OCI-LY3 (cell line): ENCODE measurements at regions not wholly inside any gene's neighbourhood (a gene's known extent, or its start where the extent isn't known, plus 50 kb on each side); places are given as distances from the start of the nearest gene placed in this dataset.

ENCODE experiments used
- H2AFZ ChIP-seq: fragments of 200-600, 300-600 bp; shearing (Covaris generic); 2 replicates; pipeline ENCODE4 v1.6.0; 2014; ENCODE audit warnings: antibody characterized with exemption, low read depth, low read length
- H3K27ac ChIP-seq: fragments of 200-600, 300-600 bp; sonication (generic); 2 replicates; pipeline ENCODE4 v1.5.1; 2014; ENCODE audit warnings: mild to moderate bottlenecking, low read length, moderate library complexity, mixed read lengths
- H3K27me3 ChIP-seq: fragments of 200-600, 300-600 bp; sonication (generic); 2 replicates; pipeline ENCODE4 v1.6.1; 2014; ENCODE audit warnings: low read depth, low read length, mixed read lengths
- H3K36me3 ChIP-seq: fragments of 200-600, 300-600 bp; sonication (generic); replicated peaks from 2 replicates; pipeline ENCODE3; 2014; ENCODE audit warnings: low read depth, low read length, mixed read lengths
- H3K4me1 ChIP-seq: fragments of 300-600, 200-600 bp; sonication (generic); 2 replicates; pipeline ENCODE4 v1.6.1; 2014; ENCODE audit warnings: low read length, mixed read lengths
- H3K4me2 ChIP-seq: fragments of 200-600, 300-600 bp; sonication (generic); 2 replicates; pipeline ENCODE4 v1.6.1; 2014; ENCODE audit warnings: low read length, mixed read lengths
- H3K4me3 ChIP-seq: fragments of 300-600, 200-600 bp; sonication (generic); 2 replicates; pipeline ENCODE4 v1.5.1; 2014; ENCODE audit warnings: antibody characterized with exemption, mild to moderate bottlenecking, low read length, moderate library complexity
- H3K79me2 ChIP-seq: fragments of 300-600, 200-600 bp; shearing (Covaris generic); 2 replicates; pipeline ENCODE4 v1.6.1; 2014; ENCODE audit warnings: mild to moderate bottlenecking, low read length, mixed read lengths
- H3K9ac ChIP-seq: fragments of 300-600, 200-600 bp; shearing (Covaris generic); 2 replicates; pipeline ENCODE4 v1.6.0; 2014; ENCODE audit warnings: mild to moderate bottlenecking, low read length, moderate library complexity
- H3K9me3 ChIP-seq: fragments of 200-600, 300-600 bp; shearing (Covaris generic); 2 replicates; pipeline ENCODE4 v1.6.1; 2014; ENCODE audit warnings: low read length, mixed read lengths; ENCODE audit not compliant: insufficient read depth
- H4K20me1 ChIP-seq: fragments of 200-600, 300-600 bp; sonication (generic); 2 replicates; pipeline ENCODE4 v1.6.1; 2016; ENCODE audit warnings: low read length, mixed read lengths; ENCODE audit not compliant: insufficient read depth
- EZH2phosphoT487 ChIP-seq: fragments of 200-600 bp; shearing (Covaris generic); IDR thresholded peaks from 2 replicates; pipeline ENCODE4 v1.6.1; 2018; ENCODE audit warnings: antibody characterized with exemption, mixed run types, low read depth
- TF ChIP-seq, protein P1 (sequence below): fragments of 200-600, 300-600 bp; sonication (generic); IDR thresholded peaks from 2 replicates; pipeline ENCODE4 v1.5.1; 2014; ENCODE audit warnings: antibody characterized with exemption, low read length, low read depth

DNA sequence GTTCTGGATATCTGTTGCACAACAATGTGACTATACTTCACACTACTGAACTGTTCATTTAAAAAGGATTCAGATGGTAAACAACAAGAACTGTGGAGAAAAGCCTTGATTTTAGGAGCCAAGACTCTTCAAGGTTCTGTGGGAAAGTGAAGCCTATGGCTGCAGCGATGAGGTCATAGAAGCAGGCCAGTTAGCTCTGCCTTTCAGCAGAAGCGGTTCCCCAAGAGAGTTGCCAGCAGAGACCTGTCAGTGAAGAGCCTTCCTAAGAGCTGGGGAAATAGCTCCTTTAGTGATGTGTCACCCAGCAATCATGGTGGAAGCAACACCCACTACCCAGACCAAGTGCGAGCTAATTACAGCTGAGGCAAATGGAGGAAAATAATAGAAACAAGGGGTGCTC, 346.5 kb upstream of the ETAA1 start:
- TF ChIP-seq EZH2phosphoT487 = no peak
- TF ChIP-seq, protein P1, sequence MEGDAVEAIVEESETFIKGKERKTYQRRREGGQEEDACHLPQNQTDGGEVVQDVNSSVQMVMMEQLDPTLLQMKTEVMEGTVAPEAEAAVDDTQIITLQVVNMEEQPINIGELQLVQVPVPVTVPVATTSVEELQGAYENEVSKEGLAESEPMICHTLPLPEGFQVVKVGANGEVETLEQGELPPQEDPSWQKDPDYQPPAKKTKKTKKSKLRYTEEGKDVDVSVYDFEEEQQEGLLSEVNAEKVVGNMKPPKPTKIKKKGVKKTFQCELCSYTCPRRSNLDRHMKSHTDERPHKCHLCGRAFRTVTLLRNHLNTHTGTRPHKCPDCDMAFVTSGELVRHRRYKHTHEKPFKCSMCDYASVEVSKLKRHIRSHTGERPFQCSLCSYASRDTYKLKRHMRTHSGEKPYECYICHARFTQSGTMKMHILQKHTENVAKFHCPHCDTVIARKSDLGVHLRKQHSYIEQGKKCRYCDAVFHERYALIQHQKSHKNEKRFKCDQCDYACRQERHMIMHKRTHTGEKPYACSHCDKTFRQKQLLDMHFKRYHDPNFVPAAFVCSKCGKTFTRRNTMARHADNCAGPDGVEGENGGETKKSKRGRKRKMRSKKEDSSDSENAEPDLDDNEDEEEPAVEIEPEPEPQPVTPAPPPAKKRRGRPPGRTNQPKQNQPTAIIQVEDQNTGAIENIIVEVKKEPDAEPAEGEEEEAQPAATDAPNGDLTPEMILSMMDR = no peak
- H2AFZ ChIP-seq = no peak overlapping the region
- no peak overlapping the region for H3K9ac ChIP-seq
- no peaks in the 10 kb centered on the region for H3K79me2 ChIP-seq
- H3K27me3 ChIP-seq = no peaks in the 10 kb centered on the region
- no peaks in the 10 kb centered on the region for H3K9me3 ChIP-seq
- H3K36me3 ChIP-seq = no peaks in the 10 kb centered on the region
- no peaks in the 10 kb centered on the region for H4K20me1 ChIP-seq
- no peaks in the 10 kb centered on the region for H3K4me1 ChIP-seq
- H3K27ac ChIP-seq = no peak overlapping the region
- H3K4me2 ChIP-seq = no peak overlapping the region
- H3K4me3 ChIP-seq = no peak overlapping the region

DNA sequence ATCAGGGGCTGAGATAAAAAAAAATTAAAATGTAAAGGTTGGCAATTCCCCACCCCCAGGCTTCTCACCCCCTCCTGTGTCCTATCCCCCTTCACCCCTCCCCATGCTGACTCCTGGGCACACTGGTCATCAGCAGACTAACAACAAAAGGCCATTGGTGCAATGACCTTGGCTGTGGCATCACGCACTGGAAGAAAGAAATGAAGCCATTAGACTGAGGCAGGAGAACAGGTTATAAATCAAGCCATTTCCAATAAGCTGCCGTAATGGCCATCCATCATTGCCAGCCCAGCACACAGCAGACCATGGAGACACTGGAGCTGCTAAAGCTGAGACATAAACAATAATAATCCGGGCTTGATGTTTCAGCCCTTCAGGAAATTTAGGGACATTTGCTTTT, 342.4 kb upstream of the ETAA1 start:
- no peaks in the 10 kb centered on the region for H3K79me2 ChIP-seq
- TF ChIP-seq, protein P1 = no peak
- no peak for TF ChIP-seq EZH2phosphoT487
- no peak overlapping the region for H3K4me3 ChIP-seq
- H3K36me3 ChIP-seq = no peaks in the 10 kb centered on the region
- H3K9me3 ChIP-seq = no peaks in the 10 kb centered on the region
- no peak overlapping the region for H3K9ac ChIP-seq
- no peaks in the 10 kb centered on the region for H3K4me1 ChIP-seq
- no peak overlapping the region for H3K4me2 ChIP-seq
- H3K27ac ChIP-seq = no peak overlapping the region
- no peak overlapping the region for H2AFZ ChIP-seq
- no peaks in the 10 kb centered on the region for H3K27me3 ChIP-seq
- H4K20me1 ChIP-seq = no peaks in the 10 kb centered on the region

DNA sequence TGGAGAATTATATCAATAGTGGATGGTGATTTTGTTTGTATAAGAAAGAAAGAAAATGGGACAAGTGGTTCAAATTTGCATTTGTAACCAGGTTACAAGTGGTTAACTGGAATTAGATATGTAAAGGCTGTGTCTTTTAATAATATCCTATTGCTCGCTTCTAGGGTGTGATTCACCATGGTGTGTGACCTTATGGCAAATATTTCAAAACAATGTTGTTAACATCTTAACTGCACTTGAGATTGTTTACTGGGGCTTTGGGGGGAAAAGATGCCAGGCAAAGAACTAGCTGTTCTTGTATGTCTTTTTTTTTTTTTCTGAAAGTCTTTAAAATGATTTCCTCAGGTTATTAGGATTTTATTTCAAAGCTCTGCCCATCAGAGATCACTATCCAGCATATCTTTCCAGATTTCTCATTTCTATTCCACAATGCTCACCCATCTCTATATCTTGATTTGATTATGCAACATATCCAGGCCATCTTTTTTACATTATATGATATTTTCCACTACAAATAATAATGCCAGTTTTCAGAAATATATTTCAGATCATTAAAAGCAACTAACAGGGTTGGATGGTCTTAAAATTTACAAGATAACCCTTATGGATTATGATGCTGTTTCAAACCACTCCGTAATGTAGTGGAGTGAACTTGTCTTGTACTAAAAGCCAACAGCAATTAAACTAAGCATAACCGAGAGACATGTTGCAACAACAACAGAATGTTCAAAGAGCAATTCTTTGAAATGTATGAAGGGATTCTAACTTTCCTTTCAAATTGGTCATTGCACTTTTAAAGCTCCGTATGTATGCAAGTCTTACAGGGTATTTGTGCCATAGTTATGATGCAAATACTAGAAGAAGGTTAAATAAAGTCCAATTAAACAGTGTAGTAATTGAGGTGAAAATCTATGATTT, 341.5 kb upstream of the ETAA1 start:
- no peak overlapping the region for H2AFZ ChIP-seq
- no peaks in the 10 kb centered on the region for H3K79me2 ChIP-seq
- no peak overlapping the region for H3K4me2 ChIP-seq
- H3K4me1 ChIP-seq = no peaks in the 10 kb centered on the region
- TF ChIP-seq, protein P1 = no peak
- TF ChIP-seq EZH2phosphoT487 = no peak
- no peaks in the 10 kb centered on the region for H4K20me1 ChIP-seq
- no peak overlapping the region for H3K27ac ChIP-seq
- H3K9ac ChIP-seq = no peak overlapping the region
- no peaks in the 10 kb centered on the region for H3K9me3 ChIP-seq
- H3K4me3 ChIP-seq = no peak overlapping the region
- H3K27me3 ChIP-seq = no peaks in the 10 kb centered on the region
- no peaks in the 10 kb centered on the region for H3K36me3 ChIP-seq

DNA sequence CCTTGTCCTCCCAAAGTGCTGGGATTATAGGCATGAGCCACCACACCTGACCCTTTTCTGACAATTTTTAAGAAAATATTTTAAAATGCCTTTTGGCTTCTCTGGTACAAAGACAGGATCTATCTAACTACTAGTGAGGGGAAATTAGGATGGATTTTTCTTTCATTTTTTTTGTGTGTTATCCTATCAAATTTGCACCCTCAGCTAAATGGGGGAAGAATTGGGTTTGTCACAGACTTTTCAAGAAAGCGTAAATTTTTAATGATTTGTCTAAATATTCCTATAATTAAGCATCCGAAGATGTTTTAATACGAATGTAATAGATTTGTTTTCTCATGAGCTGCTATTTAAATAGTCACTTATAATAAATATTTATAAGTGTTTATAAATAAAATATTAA, 340.0 kb upstream of the ETAA1 start:
- no peak overlapping the region for H2AFZ ChIP-seq
- no peaks in the 10 kb centered on the region for H3K36me3 ChIP-seq
- no peaks in the 10 kb centered on the region for H3K9me3 ChIP-seq
- H3K79me2 ChIP-seq = no peaks in the 10 kb centered on the region
- H3K4me1 ChIP-seq = no peaks in the 10 kb centered on the region
- no peak overlapping the region for H3K4me3 ChIP-seq
- H3K4me2 ChIP-seq = no peak overlapping the region
- H3K27me3 ChIP-seq = no peaks in the 10 kb centered on the region
- no peak for TF ChIP-seq EZH2phosphoT487
- TF ChIP-seq, protein P1 = no peak
- no peak overlapping the region for H3K9ac ChIP-seq
- H3K27ac ChIP-seq = no peak overlapping the region
- no peaks in the 10 kb centered on the region for H4K20me1 ChIP-seq
